HG03045 (cell line): ENCODE measurements at regions not wholly inside any gene's neighbourhood (a gene's known extent, or its start where the extent isn't known, plus 50 kb on each side); places are given as distances from the start of the nearest gene placed in this dataset.

ENCODE experiments used
- ATAC-seq: cut with Tn5 transposase; IDR thresholded peaks from one replicate; pipeline ENCODE4 v1.9.1; 2021; ENCODE audit warnings: mild to moderate bottlenecking, moderate library complexity; ENCODE audit not compliant: unreplicated experiment

DNA sequence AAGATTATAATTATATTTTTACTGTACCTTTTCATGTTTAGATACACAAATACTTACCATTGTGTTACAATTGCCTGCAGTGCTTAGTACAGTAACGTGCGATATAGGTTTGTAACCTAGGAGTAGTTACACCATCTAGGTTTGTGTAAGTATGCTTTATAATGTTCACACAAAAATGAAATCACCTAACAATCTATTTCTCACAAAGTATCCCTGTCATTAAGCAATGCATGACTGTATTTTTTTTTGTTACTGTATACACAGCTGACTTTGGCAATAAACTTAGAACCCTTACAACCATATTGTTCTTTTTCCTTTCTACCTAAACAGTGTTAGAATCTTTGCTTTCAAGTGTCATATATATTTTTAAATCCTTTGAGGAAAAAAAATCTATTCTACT is 303.0 kb upstream of the E2F7 start:
- no peak for ATAC-seq

DNA sequence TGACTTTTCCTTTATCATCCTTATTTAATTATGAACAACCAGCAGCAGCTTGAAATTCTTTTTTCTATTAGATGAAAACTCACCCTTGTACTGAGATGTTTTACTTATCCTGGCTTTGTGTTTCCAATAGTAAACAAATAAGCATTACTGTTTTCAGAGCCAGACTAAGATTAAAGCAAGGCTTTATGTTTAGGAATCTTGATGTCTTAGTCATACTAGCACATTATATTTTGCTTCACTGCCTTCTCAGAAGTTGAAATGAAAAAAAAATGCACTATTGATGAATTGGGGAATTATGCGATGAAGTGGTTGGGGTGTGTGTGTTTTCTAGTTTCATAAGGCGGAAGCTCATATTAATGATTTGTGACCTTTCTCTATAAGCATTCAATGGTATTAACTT is 301.2 kb upstream of the E2F7 start:
- no peak for ATAC-seq

DNA sequence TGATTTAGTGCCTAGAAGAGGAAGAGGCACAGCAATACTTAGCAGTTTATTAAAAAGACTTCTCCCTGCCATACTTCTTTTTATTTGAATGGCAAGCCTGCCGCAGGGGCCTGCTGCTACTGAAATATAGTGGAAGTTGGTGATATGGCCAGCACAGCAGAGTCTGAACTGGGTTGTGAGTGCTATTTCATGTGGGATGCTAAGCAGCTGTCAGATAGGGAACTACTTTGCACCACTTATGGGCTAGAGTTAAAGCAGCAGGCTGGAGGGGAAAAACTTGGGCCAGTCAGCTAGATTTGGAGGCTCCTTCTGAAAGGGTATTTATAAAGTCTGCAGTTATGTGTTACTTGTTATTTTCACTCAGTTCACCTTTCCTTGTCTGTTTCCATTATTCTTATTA is 299.0 kb upstream of the E2F7 start:
- ATAC-seq, result no peak

DNA sequence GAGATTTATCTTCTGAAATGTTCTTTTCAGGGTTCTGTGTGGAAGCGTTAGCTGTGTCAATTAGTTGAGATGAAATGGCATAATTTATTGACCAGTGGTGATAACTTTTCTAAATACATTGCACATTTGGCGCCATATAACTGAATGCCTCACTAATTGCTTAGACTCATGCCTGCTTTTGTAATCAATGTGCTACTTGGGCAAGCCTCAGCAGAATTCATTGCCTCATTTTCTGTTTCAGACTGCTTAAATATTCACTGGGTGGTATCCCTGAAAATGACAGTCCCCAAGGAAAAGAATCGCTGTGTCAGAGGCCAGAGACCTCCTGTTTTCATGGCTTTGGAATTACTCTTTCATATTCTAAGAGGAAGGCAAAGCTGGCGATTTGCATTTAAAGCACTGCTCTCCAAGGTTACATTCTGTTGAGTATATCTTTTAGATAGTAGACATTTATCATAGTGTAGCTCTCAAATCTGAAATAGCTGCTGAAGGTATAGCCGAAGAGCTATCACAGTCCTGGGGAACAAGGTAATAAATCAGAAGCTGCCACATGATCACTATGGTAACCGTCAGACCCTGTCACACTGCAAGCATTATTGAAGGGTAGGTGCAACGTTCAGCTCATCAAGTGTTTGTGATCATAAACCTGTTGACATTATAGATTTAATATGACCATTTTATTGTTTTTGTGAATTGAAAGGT is 297.3 kb upstream of the E2F7 start:
- ATAC-seq, result no peak

DNA sequence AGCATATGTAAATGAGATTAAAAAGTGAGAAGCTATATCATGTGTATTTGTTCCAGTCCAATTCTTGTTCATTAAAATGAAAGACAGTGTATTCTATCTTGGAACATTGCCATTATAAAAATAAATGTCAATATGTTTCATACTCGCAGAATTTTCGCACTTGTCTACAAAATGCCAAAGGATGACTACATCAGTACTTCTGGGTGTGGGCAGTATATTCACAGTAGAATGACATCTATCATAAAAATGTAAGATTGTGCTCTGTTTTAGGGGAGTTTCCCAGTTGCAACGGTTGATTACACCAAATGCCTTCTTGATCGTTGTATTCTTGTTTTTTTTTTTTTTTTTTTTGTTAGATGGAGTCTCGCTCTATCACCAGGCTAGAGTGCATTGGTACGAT is 292.3 kb upstream of the E2F7 start:
- no peak for ATAC-seq

- ATAC-seq, result no peak
Measured at GRCh38 chr12:77354766-77355362, 289.5 kb upstream of the E2F7 start.

GRCh38 chr12:77352946-77353345 is 287.6 kb upstream of the E2F7 start:
- no peak for ATAC-seq

GRCh38 chr12:77351860-77352259 is 286.5 kb upstream of the E2F7 start:
- no peak for ATAC-seq

- no peak for ATAC-seq
Measured at GRCh38 chr12:77349689-77350370, 284.5 kb upstream of the E2F7 start.

DNA sequence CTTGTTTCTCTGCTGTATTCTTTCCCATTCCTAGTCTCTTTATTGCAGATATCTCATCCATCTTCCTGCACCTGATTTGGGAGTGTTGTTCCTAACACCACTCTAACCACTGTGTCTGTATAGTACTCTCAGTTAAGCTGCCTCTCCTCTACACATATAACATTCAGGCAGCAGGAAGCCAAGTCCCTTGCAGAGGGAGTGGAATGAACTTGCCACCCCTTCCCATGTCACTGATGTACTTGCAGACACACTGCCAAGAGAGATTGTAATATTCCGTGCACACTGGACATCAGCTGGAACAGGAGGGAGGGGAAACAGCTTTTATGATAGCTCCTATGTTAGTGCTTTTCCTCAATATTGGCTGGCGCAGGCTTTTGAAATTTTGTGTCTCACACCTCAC is 281.6 kb upstream of the E2F7 start:
- no peak for ATAC-seq

GRCh38 chr12:77345336-77345735 is 280.0 kb upstream of the E2F7 start:
- ATAC-seq, result no peak

GRCh38 chr12:77344651-77345050 is 279.3 kb upstream of the E2F7 start:
- ATAC-seq, result no peak

GRCh38 chr12:77343291-77343690 is 277.9 kb upstream of the E2F7 start:
- ATAC-seq, result no peak

DNA sequence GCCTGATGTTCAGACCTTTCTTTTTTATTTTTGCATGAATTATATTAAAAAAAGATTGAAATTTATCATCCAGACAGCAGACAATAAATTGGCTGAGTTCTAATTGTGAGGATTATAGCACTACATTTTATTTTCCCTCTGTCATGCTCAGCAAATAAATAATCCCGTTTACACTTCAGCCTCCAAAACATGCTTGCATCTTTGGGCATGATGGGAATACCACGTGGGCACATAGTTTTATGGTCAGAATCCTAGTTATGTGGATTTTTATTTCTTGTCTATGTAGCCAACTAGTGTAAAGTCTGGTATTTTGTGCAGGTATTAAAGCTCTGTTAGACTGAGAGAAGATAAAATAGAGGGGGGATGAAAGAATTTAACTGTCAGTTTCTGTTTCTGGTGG is 276.9 kb upstream of the E2F7 start:
- ATAC-seq, result no peak

GRCh38 chr12:77339610-77340009 is 274.2 kb upstream of the E2F7 start:
- no peak for ATAC-seq

DNA sequence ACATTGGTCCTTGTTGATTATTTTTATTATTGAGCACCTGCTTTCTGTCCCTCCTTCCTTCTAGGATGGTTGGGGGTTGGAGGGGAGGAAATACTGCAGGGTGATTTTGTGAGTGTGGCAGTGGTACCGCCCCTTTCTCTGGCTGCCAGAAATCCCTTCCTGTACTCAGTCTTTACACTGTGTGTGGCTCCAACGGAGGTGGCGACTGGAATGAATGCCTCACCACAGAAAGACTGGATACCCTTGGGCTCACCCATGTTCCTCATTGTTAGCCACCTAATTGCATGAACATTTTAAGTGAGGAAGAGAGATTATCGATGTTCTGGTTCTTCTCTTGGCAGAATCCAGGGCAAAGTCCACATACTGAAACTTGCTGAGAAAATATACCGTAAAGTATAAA is 272.0 kb upstream of the E2F7 start:
- ATAC-seq, result no peak

- ATAC-seq, result no peak
Measured at GRCh38 chr12:77334806-77335205, 269.4 kb upstream of the E2F7 start.

DNA sequence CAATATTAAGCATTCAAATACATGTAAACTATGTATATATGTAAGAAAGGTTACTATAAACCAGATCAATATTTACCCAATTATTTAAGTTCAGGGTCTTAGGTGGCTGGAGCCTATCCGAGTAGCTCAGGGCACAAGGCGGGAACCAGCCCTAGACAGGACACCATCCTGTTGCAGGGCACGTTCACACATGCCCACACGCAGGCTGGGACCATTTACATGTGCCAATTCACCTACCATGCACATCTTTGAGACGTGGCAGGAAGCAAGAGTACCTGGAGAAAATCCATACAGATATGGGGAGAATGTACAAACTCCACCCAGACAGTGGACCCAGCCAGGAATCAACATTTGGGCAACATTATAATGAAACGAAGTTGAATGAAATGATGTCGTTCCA is 263.0 kb upstream of the E2F7 start:
- ATAC-seq, result no peak

GRCh38 chr12:77325511-77326236 is 260.3 kb upstream of the E2F7 start:
- ATAC-seq, result no peak

GRCh38 chr12:77324763-77325468 is 259.5 kb upstream of the E2F7 start:
- ATAC-seq, result peak; percentile 96

- no peak for ATAC-seq
Measured at GRCh38 chr12:77324416-77324762, 259.0 kb upstream of the E2F7 start.
